ENCODE measurements at regions not wholly inside any gene's neighbourhood (a gene's known extent, or its start where the extent isn't known, plus 50 kb on each side); places are given as distances from the start of the nearest gene placed in this dataset.
"Not testable (repeated sequence)": the region's sequence is repeated elsewhere in the genome, so short reads cannot be mapped to it uniquely, and the experiment has no call there.

GRCh38 chr7:153943457-153943856, 108.7 kb upstream of the DPP6 start:
- no peak for TF ChIP-seq CTCF (IDR thresholded peaks at IDR 0.05; ENCODE audit: low read depth, low read length)
- in situ Hi-C loops (cut with HindIII; ENCODE audit: low sequenced_read_pairs) = no loop called here
- no peak overlapping the region for H3K4me3 ChIP-seq (ENCODE audit: low read depth, low read length)
- no peak for DNase-seq (ENCODE audit: low read depth, low spot score)

- in situ Hi-C loops (cut with HindIII; ENCODE audit: low sequenced_read_pairs) = no loop called here
Measured at GRCh38 chr7:153943861-153944260, 108.3 kb upstream of the DPP6 start.

GRCh38 chr7:153948060-153948459, 104.1 kb upstream of the DPP6 start:
- no peak overlapping the region for H3K4me3 ChIP-seq (ENCODE audit: low read depth, low read length)
- TF ChIP-seq CTCF (IDR thresholded peaks at IDR 0.05; ENCODE audit: low read depth, low read length) = no peak
- DNase-seq (ENCODE audit: low read depth, low spot score) = no peak
- in situ Hi-C loops (cut with HindIII; ENCODE audit: low sequenced_read_pairs) = no loop called here

More at GRCh38 chr7:153943861-153944260, 108.3 kb upstream of the DPP6 start:
- no peak for DNase-seq (ENCODE audit: low read depth, low spot score)
- no peak for TF ChIP-seq CTCF (IDR thresholded peaks at IDR 0.05; ENCODE audit: low read depth, low read length)
- H3K4me3 ChIP-seq (ENCODE audit: low read depth, low read length) = no peak overlapping the region

GRCh38 chr7:153951316-153951715, 100.9 kb upstream of the DPP6 start:
- H3K4me3 ChIP-seq (ENCODE audit: low read depth, low read length) = no peak overlapping the region
- no peak for DNase-seq (ENCODE audit: low read depth, low spot score)
- TF ChIP-seq CTCF (IDR thresholded peaks at IDR 0.05; ENCODE audit: low read depth, low read length) = no peak
- in situ Hi-C loops (cut with HindIII; ENCODE audit: low sequenced_read_pairs) = no loop called here

- in situ Hi-C loops (cut with HindIII; ENCODE audit: low sequenced_read_pairs) = no loop called here
- H3K4me3 ChIP-seq (ENCODE audit: low read depth, low read length) = no peak overlapping the region
- DNase-seq (ENCODE audit: low read depth, low spot score) = no peak
- no peak for TF ChIP-seq CTCF (IDR thresholded peaks at IDR 0.05; ENCODE audit: low read depth, low read length)
Measured at GRCh38 chr7:153954477-153954876, 97.7 kb upstream of the DPP6 start.

- DNase-seq (ENCODE audit: low read depth, low spot score); in situ Hi-C loops (cut with HindIII; ENCODE audit: low sequenced_read_pairs); H3K4me3 ChIP-seq (ENCODE audit: low read depth, low read length): not testable (repeated sequence)
Measured at GRCh38 chr7:153957677-153958076, 94.5 kb upstream of the DPP6 start.

GRCh38 chr7:153958381-153958780, 93.8 kb upstream of the DPP6 start:
- DNase-seq (ENCODE audit: low read depth, low spot score); in situ Hi-C loops (cut with HindIII; ENCODE audit: low sequenced_read_pairs); H3K4me3 ChIP-seq (ENCODE audit: low read depth, low read length): not testable (repeated sequence)

GRCh38 chr7:153958789-153959188, 93.4 kb upstream of the DPP6 start:
- in situ Hi-C loops (cut with HindIII; ENCODE audit: low sequenced_read_pairs); DNase-seq (ENCODE audit: low read depth, low spot score); H3K4me3 ChIP-seq (ENCODE audit: low read depth, low read length): not testable (repeated sequence)

GRCh38 chr7:153964481-153965112, 87.6 kb upstream of the DPP6 start:
- H3K4me3 ChIP-seq (ENCODE audit: low read depth, low read length); DNase-seq (ENCODE audit: low read depth, low spot score); in situ Hi-C loops (cut with HindIII; ENCODE audit: low sequenced_read_pairs): not testable (repeated sequence)

- in situ Hi-C loops (cut with HindIII; ENCODE audit: low sequenced_read_pairs); H3K4me3 ChIP-seq (ENCODE audit: low read depth, low read length); DNase-seq (ENCODE audit: low read depth, low spot score): not testable (repeated sequence)
Measured at GRCh38 chr7:153969016-153969415, 83.2 kb upstream of the DPP6 start.

- DNase-seq (ENCODE audit: low read depth, low spot score); in situ Hi-C loops (cut with HindIII; ENCODE audit: low sequenced_read_pairs); H3K4me3 ChIP-seq (ENCODE audit: low read depth, low read length): not testable (repeated sequence)
Measured at GRCh38 chr7:153974603-153975002, 77.6 kb upstream of the DPP6 start.

GRCh38 chr7:153976745-153977144, 75.5 kb upstream of the DPP6 start:
- H3K4me3 ChIP-seq (ENCODE audit: low read depth, low read length); in situ Hi-C loops (cut with HindIII; ENCODE audit: low sequenced_read_pairs); DNase-seq (ENCODE audit: low read depth, low spot score): not testable (repeated sequence)
